GM13976 (cell line): ENCODE measurements at regions not wholly inside any gene's neighbourhood (a gene's known extent, or its start where the extent isn't known, plus 50 kb on each side); places are given as distances from the start of the nearest gene placed in this dataset.

ENCODE experiments used
- DNase-seq: peaks from one replicate; pipeline ENCODE4 v3.0.0; 2012; ENCODE audit warnings: low spot score
- in situ Hi-C: fragments of 300-500 bp; cut with MboI; formaldehyde crosslinking; loops from one replicate; pipeline ENCODE4 v1.12.0; 2022; ENCODE audit warnings: low sequenced_read_pairs, mixed read lengths, inconsistent platforms; ENCODE audit not compliant: unreplicated experiment
- TF ChIP-seq, protein P1 (sequence below): IDR thresholded peaks from 2 replicates; pipeline ENCODE4 v1.5.1; 2012; ENCODE audit warnings: borderline replicate concordance, mild to moderate bottlenecking; ENCODE audit not compliant: insufficient read depth; ENCODE audit errors: extremely low read depth, missing control alignments, control extremely low read depth

GRCh38 chr1:29664711-29665110 is 428.4 kb downstream of the PTPRU start:
- in situ Hi-C loops, result no loop called here
- TF ChIP-seq, protein P1, sequence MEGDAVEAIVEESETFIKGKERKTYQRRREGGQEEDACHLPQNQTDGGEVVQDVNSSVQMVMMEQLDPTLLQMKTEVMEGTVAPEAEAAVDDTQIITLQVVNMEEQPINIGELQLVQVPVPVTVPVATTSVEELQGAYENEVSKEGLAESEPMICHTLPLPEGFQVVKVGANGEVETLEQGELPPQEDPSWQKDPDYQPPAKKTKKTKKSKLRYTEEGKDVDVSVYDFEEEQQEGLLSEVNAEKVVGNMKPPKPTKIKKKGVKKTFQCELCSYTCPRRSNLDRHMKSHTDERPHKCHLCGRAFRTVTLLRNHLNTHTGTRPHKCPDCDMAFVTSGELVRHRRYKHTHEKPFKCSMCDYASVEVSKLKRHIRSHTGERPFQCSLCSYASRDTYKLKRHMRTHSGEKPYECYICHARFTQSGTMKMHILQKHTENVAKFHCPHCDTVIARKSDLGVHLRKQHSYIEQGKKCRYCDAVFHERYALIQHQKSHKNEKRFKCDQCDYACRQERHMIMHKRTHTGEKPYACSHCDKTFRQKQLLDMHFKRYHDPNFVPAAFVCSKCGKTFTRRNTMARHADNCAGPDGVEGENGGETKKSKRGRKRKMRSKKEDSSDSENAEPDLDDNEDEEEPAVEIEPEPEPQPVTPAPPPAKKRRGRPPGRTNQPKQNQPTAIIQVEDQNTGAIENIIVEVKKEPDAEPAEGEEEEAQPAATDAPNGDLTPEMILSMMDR, result no peak
- no peak for DNase-seq

GRCh38 chr1:29658688-29659087 is 422.4 kb downstream of the PTPRU start:
- in situ Hi-C loops, result no loop called here
- TF ChIP-seq, protein P1, result no peak
- DNase-seq, result no peak

- in situ Hi-C loops, result no loop called here
- TF ChIP-seq, protein P1, result no peak
- no peak for DNase-seq
Observed at GRCh38 chr1:29657816-29658215, 421.5 kb downstream of the PTPRU start.

DNA sequence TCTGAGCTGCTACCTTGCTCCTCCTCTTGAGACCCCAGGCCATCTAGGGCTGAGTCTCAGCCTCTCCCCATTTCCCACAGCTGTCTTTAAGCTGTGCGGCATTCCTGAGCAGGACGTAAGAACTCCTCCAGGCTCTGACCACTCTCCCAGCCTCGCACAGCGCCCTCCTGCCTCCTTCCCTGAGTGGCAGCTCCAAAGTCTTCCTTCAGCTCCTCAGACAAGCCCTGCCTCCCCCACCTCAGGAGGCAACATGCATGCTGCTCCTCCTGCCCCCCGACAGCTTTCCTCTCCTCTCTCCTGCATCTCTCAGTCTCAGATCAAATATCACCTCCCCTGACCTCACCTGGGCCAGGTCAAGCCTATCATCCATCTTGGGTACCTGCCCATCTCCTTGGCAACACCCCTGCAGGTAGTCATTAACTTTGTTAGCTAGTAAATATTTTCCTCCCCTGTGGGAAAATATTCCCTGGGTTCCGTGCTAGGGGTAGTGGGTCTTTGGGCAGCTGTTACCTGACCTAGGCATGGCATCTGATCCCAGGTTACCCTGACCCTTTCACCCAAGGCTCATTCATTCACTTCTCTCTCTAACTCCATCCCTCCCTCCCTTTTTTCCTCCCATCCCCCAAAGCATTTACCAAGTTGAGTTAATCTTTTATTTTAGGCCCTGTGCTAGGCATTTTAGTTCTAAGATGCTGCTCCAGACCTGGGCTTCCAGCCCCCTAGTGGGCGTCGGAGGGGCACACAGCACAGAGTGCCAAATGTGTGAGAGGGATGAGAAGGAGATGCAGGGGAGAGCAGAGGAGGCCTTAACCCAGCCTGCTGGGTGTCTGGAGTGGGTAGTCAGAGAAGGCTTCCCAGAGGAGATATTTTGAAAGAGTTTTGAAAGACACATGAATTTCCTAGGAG is 419.9 kb downstream of the PTPRU start:
- in situ Hi-C loops, result no loop called here
- DNase-seq, result no peak
- TF ChIP-seq, protein P1, result no peak

- DNase-seq, result no peak
- in situ Hi-C loops, result no loop called here
- TF ChIP-seq, protein P1, result no peak
Observed at GRCh38 chr1:29655145-29655544, 418.8 kb downstream of the PTPRU start.

DNA sequence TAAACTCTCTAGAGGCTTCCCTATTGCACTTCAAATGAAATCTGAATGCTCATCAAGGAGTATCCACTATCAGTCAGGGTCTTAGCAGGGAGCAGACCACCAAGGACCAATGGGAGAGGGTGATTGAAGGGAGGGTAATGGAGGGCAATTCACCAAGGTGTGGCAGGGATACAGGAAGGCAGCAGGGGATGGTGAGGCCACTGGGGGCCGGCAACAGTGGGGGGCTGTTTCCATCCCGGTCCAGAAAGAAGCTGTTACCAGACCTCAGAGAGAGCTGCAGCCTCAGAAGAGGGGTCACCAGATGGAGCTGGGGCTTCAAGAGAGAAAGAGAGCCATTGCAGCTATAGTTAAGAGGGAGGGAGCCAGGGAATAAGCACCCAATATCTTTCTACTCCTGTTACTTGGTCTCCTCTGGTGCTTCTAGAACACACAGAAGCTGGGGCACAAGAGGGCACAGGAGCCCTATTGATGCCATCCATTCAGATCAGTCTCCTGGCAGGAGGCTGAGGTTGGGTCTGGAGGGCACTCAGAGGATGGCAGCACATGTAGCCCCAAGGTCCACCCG is 417.6 kb downstream of the PTPRU start:
- in situ Hi-C loops, result no loop called here
- TF ChIP-seq, protein P1, result no peak

More for the DNA sequence above, 417.6 kb downstream of the PTPRU start:
- DNase-seq, result no peak
